Stimulated activated CD8-positive, alpha-beta memory T cell treated with anti-CD3 and anti-CD28 coated beads, Interleukin-7, amount 100 ng/mL, for 1 hour (primary cell): ENCODE measurements at regions not wholly inside any gene's neighbourhood (a gene's known extent, or its start where the extent isn't known, plus 50 kb on each side); places are given as distances from the start of the nearest gene placed in this dataset.

ENCODE experiments used
- DNase-seq, 2 donors: peaks; one replicate each; pipeline ENCODE4 v3.0.0-alpha.2; 2020; ENCODE audit warnings: low read depth in 2 of 2

GRCh38 chr2:9772035-9772998 lies 71.0 kb upstream of the TAF1B start:
- no peak for DNase-seq

GRCh38 chr2:9772999-9773902 lies 70.0 kb upstream of the TAF1B start:
- DNase-seq, result no peak

- DNase-seq, result no peak
Measured at GRCh38 chr2:9773903-9774239, 69.4 kb upstream of the TAF1B start.

GRCh38 chr2:9774266-9774665 lies 69.0 kb upstream of the TAF1B start:
- no peak for DNase-seq

GRCh38 chr2:9775351-9775750 lies 67.9 kb upstream of the TAF1B start:
- DNase-seq, result no peak

- DNase-seq, result no peak
Measured at GRCh38 chr2:9775999-9776712, 67.1 kb upstream of the TAF1B start.

- DNase-seq, result no peak
Measured at GRCh38 chr2:9777081-9777480, 66.2 kb upstream of the TAF1B start.

GRCh38 chr2:9778012-9778411 lies 65.3 kb upstream of the TAF1B start:
- DNase-seq, result no peak

GRCh38 chr2:9778471-9779316 lies 64.6 kb upstream of the TAF1B start:
- DNase-seq, result no peak

- DNase-seq, result peak in 1 of 2 donors; percentile 18
Measured at GRCh38 chr2:9779596-9780264, 63.5 kb upstream of the TAF1B start.

GRCh38 chr2:9780368-9781130 lies 62.7 kb upstream of the TAF1B start:
- DNase-seq, result no peak

- DNase-seq, result no peak
Measured at GRCh38 chr2:9781252-9781651, 62.0 kb upstream of the TAF1B start.

GRCh38 chr2:9782197-9782719 lies 61.0 kb upstream of the TAF1B start:
- peak in 1 of 2 donors; percentile 48 for DNase-seq

GRCh38 chr2:9789371-9789770 lies 53.9 kb upstream of the TAF1B start:
- no peak for DNase-seq

- no peak for DNase-seq
Measured at GRCh38 chr2:9790702-9791225, 52.5 kb upstream of the TAF1B start.

GRCh38 chr2:9791711-9792110 lies 51.6 kb upstream of the TAF1B start:
- DNase-seq, result no peak

GRCh38 chr2:9793156-9793917 lies 49.9 kb upstream of the TAF1B start:
- no peak for DNase-seq
